NCI-H345 treated with DMSO at 0.1 percent for 48 hours (cell line): ENCODE measurements at regions not wholly inside any gene's neighbourhood (a gene's known extent, or its start where the extent isn't known, plus 50 kb on each side); places are given as distances from the start of the nearest gene placed in this dataset.

Source experiments
- DNase-seq: peaks from one replicate; lab custom pipeline; 2025; ENCODE audit not compliant: unreplicated experiment; lab: John Stamatoyannopoulos, UW

GRCh38 chrX:106356580-106356979 lies 188.5 kb downstream of the PWWP3B start:
- DNase-seq = no peak

- no peak for DNase-seq
These were observed 195.1 kb downstream of the PWWP3B start for GRCh38 chrX:106363214-106363613.

GRCh38 chrX:106378616-106379015 lies 210.5 kb downstream of the PWWP3B start:
- DNase-seq = no peak

GRCh38 chrX:106391284-106391911 lies 220.4 kb upstream of the RADX start:
- DNase-seq = no peak

GRCh38 chrX:106392346-106392745 lies 219.4 kb upstream of the RADX start:
- no peak for DNase-seq

- no peak for DNase-seq
These were observed 213.8 kb upstream of the RADX start for GRCh38 chrX:106397788-106398538.

GRCh38 chrX:106401965-106402559 lies 209.7 kb upstream of the RADX start:
- no peak for DNase-seq

- no peak for DNase-seq
These were observed 207.3 kb upstream of the RADX start for GRCh38 chrX:106404512-106404911.

- DNase-seq = no peak
These were observed 196.4 kb upstream of the RADX start for GRCh38 chrX:106415276-106415895.

- DNase-seq = no peak
These were observed 175.1 kb upstream of the RADX start for GRCh38 chrX:106436691-106437090.

GRCh38 chrX:106437407-106437806 lies 174.4 kb upstream of the RADX start:
- no peak for DNase-seq

GRCh38 chrX:106450405-106450804 lies 161.4 kb upstream of the RADX start:
- DNase-seq = no peak

- no peak for DNase-seq
These were observed 159.8 kb upstream of the RADX start for GRCh38 chrX:106451933-106452332.

GRCh38 chrX:106454991-106455390 lies 156.8 kb upstream of the RADX start:
- no peak for DNase-seq

- DNase-seq = no peak
These were observed 154.0 kb upstream of the RADX start for GRCh38 chrX:106457802-106458201.

- no peak for DNase-seq
These were observed 144.4 kb upstream of the RADX start for GRCh38 chrX:106467422-106467821.

- no peak for DNase-seq
These were observed 143.8 kb upstream of the RADX start for GRCh38 chrX:106467943-106468342.

- no peak for DNase-seq
These were observed 143.3 kb upstream of the RADX start for GRCh38 chrX:106468433-106468832.

- no peak for DNase-seq
These were observed 131.9 kb upstream of the RADX start for GRCh38 chrX:106479920-106480319.

- peak; percentile 6 for DNase-seq
These were observed 130.4 kb upstream of the RADX start for GRCh38 chrX:106481341-106481740.

- no peak for DNase-seq
These were observed 127.5 kb upstream of the RADX start for GRCh38 chrX:106484233-106484632.
